ENCODE measurements at regions not wholly inside any gene's neighbourhood (a gene's known extent, or its start where the extent isn't known, plus 50 kb on each side); places are given as distances from the start of the nearest gene placed in this dataset.

- Histone ChIP-seq H3K23me2 (ENCODE audit: insufficient read length, low read depth, low read length, poor library complexity, severe bottlenecking) (no peaks in the 10 kb centered on the region), H3K14ac (ENCODE audit: insufficient read depth, low read length) (no peak overlapping the region), H3K23ac (ENCODE audit: insufficient read length, low read depth, low read length) (no peak overlapping the region), H3K27ac (ENCODE audit: insufficient read length, low read depth, low read length) (no peak overlapping the region), H3K4me2 (ENCODE audit: insufficient read depth, insufficient read length, low read length) (no peak overlapping the region), H4K20me1 (ENCODE audit: control insufficient read depth, insufficient read depth, insufficient read length) (no peaks in the 10 kb centered on the region), H4K91ac (ENCODE audit: insufficient read length, low read depth, low read length) (no peak overlapping the region), H2BK15ac (ENCODE audit: low read depth, low read length) (no peak overlapping the region), H4K8ac (replicated peaks; ENCODE audit: insufficient read length, low read depth, low read length) (no peak overlapping the region), H3T11ph (ENCODE audit: low read length) (no peak overlapping the region), H3K4me1 (ENCODE audit: insufficient read depth, low read length) (no peaks in the 10 kb centered on the region), H3K56ac (ENCODE audit: insufficient read length, low read depth, low read length) (no peak overlapping the region), H2BK120ac (ENCODE audit: low read depth, low read length, poor library complexity, severe bottlenecking) (no peak overlapping the region), H3K18ac (ENCODE audit: insufficient read length, low read depth, low read length) (no peak overlapping the region), H4K5ac (ENCODE audit: insufficient read length, low read depth, low read length) (no peak overlapping the region), H2BK5ac (ENCODE audit: insufficient read length, low read length) (no peak overlapping the region), H2BK20ac (ENCODE audit: low read depth, low read length, poor library complexity, severe bottlenecking) (no peak overlapping the region), H2AFZ (ENCODE audit: low read length) (no peak overlapping the region), H3K4ac (ENCODE audit: low read depth, low read length) (no peak overlapping the region), H2AK5ac (ENCODE audit: insufficient read length, low read length) (no peak overlapping the region), H2BK12ac (ENCODE audit: insufficient read length, low read depth, low read length) (no peak overlapping the region), H3K27me3 (ENCODE audit: insufficient read depth, low read length) (no peaks in the 10 kb centered on the region), H3K9me3 (ENCODE audit: control insufficient read depth, low read depth, low read length) (no peaks in the 10 kb centered on the region), H3K9ac (ENCODE audit: extremely low read depth, insufficient read length, low read length) (no peak overlapping the region), H3K79me1 (ENCODE audit: insufficient read depth, low read depth, low read length, poor library complexity, severe bottlenecking) (no peaks in the 10 kb centered on the region), H3K79me2 (ENCODE audit: insufficient read depth, low read length) (no peaks in the 10 kb centered on the region)
- DNase-seq: no peak
- Mint-ChIP-seq H3K27ac (no peak overlapping the region), H3K9me3 (no peaks in the 10 kb centered on the region; a peak in 4 of 5 replicates), H3K4me1 (no peaks in the 10 kb centered on the region), H3K4me3 (no peak overlapping the region), H3K36me3 (ENCODE audit: insufficient read depth in 1 of 3, low read depth in 3 of 3) (no peaks in the 10 kb centered on the region; a peak in 1 of 7 replicates), H3K27me3 (ENCODE audit: low read depth) (peaks cover 3% of the 10 kb centered on the region; the same call in 1 of the 2 replicates)
- no CpG with 5 or more reads among the region's 2 CpGs for WGBS (ENCODE audit: extremely low coverage, insufficient read length, low lambda C conversion rate)
- TF ChIP-seq CTCF (conservative IDR thresholded peaks at IDR 0.05): no peak
Observed at GRCh38 chr21:35921471-35921870, 138.9 kb downstream of the SETD4 start.

All from H9 (cell line).